ENCODE measurements at regions not wholly inside any gene's neighbourhood (a gene's known extent, or its start where the extent isn't known, plus 50 kb on each side); places are given as distances from the start of the nearest gene placed in this dataset.

GRCh38 chr11:110827276-110827675 lies 115.0 kb upstream of the ARHGAP20 start:
- TF ChIP-seq CTCF (IDR thresholded peaks at IDR 0.05) (no peak), POLR2A (IDR thresholded peaks at IDR 0.05) (no peak)

All from thyroid gland (tissue), 4 donors.